PC-9 (cell line): ENCODE measurements at regions not wholly inside any gene's neighbourhood (a gene's known extent, or its start where the extent isn't known, plus 50 kb on each side); places are given as distances from the start of the nearest gene placed in this dataset.

Experiments used
- CTCF ChIP-seq: fragments of 200-600 bp; sonication (generic); conservative IDR thresholded peaks from 2 replicates; pipeline ENCODE4 v1.6.1; 2017; ENCODE audit warnings: mixed run types, antibody characterized with exemption, mild to moderate bottlenecking, moderate library complexity
- EZH2 ChIP-seq: fragments of 200-600 bp; sonication (generic); IDR thresholded peaks from 2 replicates; pipeline ENCODE4 v1.8.0; 2017; ENCODE audit warnings: antibody characterized with exemption, low read depth

GRCh38 chr2:8044046-8044594 is 637.7 kb upstream of the ID2 start:
- no peak for TF ChIP-seq CTCF
- TF ChIP-seq EZH2 = no peak
